NCI-H1048 (cell line): ENCODE measurements at regions not wholly inside any gene's neighbourhood (a gene's known extent, or its start where the extent isn't known, plus 50 kb on each side); places are given as distances from the start of the nearest gene placed in this dataset.

Experiments used
- DNase-seq: peaks from one replicate; lab custom pipeline; 2025; lab: John Stamatoyannopoulos, UW

GRCh38 chr6:113644861-113645575, 212.1 kb upstream of the MARCKS start:
- no peak for DNase-seq

- no peak for DNase-seq
Measured at GRCh38 chr6:113645576-113645970, 211.6 kb upstream of the MARCKS start.

GRCh38 chr6:113645986-113646385, 211.2 kb upstream of the MARCKS start:
- DNase-seq, result no peak

GRCh38 chr6:113646701-113647100, 210.4 kb upstream of the MARCKS start:
- no peak for DNase-seq

GRCh38 chr6:113647143-113647889, 209.8 kb upstream of the MARCKS start:
- no peak for DNase-seq

- no peak for DNase-seq
Measured at GRCh38 chr6:113648698-113649097, 208.4 kb upstream of the MARCKS start.

GRCh38 chr6:113649276-113649675, 207.9 kb upstream of the MARCKS start:
- no peak for DNase-seq

- no peak for DNase-seq
Measured at GRCh38 chr6:113649880-113650609, 207.1 kb upstream of the MARCKS start.

GRCh38 chr6:113650610-113650979, 206.6 kb upstream of the MARCKS start:
- DNase-seq, result no peak

GRCh38 chr6:113651120-113651519, 206.0 kb upstream of the MARCKS start:
- no peak for DNase-seq

- DNase-seq, result no peak
Measured at GRCh38 chr6:113651920-113652319, 205.2 kb upstream of the MARCKS start.

- DNase-seq, result no peak
Measured at GRCh38 chr6:113653275-113653674, 203.9 kb upstream of the MARCKS start.

GRCh38 chr6:113654396-113654795, 202.7 kb upstream of the MARCKS start:
- no peak for DNase-seq

- no peak for DNase-seq
Measured at GRCh38 chr6:113655761-113656160, 201.4 kb upstream of the MARCKS start.

- DNase-seq, result no peak
Measured at GRCh38 chr6:113659762-113660404, 197.3 kb upstream of the MARCKS start.

GRCh38 chr6:113660819-113661218, 196.3 kb upstream of the MARCKS start:
- DNase-seq, result no peak

- DNase-seq, result no peak
Measured at GRCh38 chr6:113662093-113662665, 195.0 kb upstream of the MARCKS start.

GRCh38 chr6:113662688-113663333, 194.3 kb upstream of the MARCKS start:
- DNase-seq, result no peak

- no peak for DNase-seq
Measured at GRCh38 chr6:113664909-113665308, 192.2 kb upstream of the MARCKS start.

GRCh38 chr6:113668641-113669408, 188.3 kb upstream of the MARCKS start:
- DNase-seq, result no peak

- DNase-seq, result no peak
Measured at GRCh38 chr6:113669606-113670005, 187.5 kb upstream of the MARCKS start.
